Osteocyte (in vitro differentiated cells): ENCODE measurements at regions not wholly inside any gene's neighbourhood (a gene's known extent, or its start where the extent isn't known, plus 50 kb on each side); places are given as distances from the start of the nearest gene placed in this dataset.

Source experiments
- DNase-seq: peaks from one replicate; pipeline ENCODE4 v3.0.0; 2021; ENCODE audit warnings: mixed read lengths; ENCODE audit not compliant: unreplicated experiment; ENCODE audit errors: extremely low spot score
- H3K27ac Mint-ChIP-seq: one replicate; pipeline ENCODE4 v1.8.0; 2021; ENCODE audit warnings: mild to moderate bottlenecking, mixed read lengths; ENCODE audit not compliant: unreplicated experiment
- H3K27me3 Mint-ChIP-seq: one replicate; pipeline ENCODE4 v1.8.0; 2021; ENCODE audit warnings: mixed read lengths; ENCODE audit not compliant: unreplicated experiment
- H3K36me3 Mint-ChIP-seq: one replicate; pipeline ENCODE4 v1.8.0; 2021; ENCODE audit warnings: mixed read lengths; ENCODE audit not compliant: unreplicated experiment
- H3K4me1 Mint-ChIP-seq: one replicate; pipeline ENCODE4 v1.8.0; 2021; ENCODE audit warnings: mixed read lengths; ENCODE audit not compliant: unreplicated experiment
- H3K4me3 Mint-ChIP-seq: one replicate; pipeline ENCODE4 v1.8.0; 2021; ENCODE audit warnings: mild to moderate bottlenecking, moderate library complexity, mixed read lengths; ENCODE audit not compliant: unreplicated experiment
- H3K9me3 Mint-ChIP-seq: one replicate; pipeline ENCODE4 v1.8.0; 2021; ENCODE audit warnings: mixed read lengths; ENCODE audit not compliant: unreplicated experiment
- CTCF ChIP-seq: fragments of 200-600 bp; sonication (generic); IDR thresholded peaks from 2 replicates; pipeline ENCODE4 v1.5.0; 2021; ENCODE audit warnings: antibody characterized with exemption, mild to moderate bottlenecking, moderate library complexity

GRCh38 chr2:58916063-58916462 lies 674.9 kb upstream of the FANCL start:
- DNase-seq = no peak
- no peak overlapping the region for H3K4me3 Mint-ChIP-seq
- no peak for TF ChIP-seq CTCF
- H3K27me3 Mint-ChIP-seq = no peaks in the 10 kb centered on the region
- H3K36me3 Mint-ChIP-seq = no peaks in the 10 kb centered on the region
- H3K4me1 Mint-ChIP-seq = peaks cover 25% of the 10 kb centered on the region
- no peaks in the 10 kb centered on the region for H3K9me3 Mint-ChIP-seq
- no peak overlapping the region for H3K27ac Mint-ChIP-seq

GRCh38 chr2:58914733-58915505 lies 673.8 kb upstream of the FANCL start:
- DNase-seq = no peak
- no peak overlapping the region for H3K27ac Mint-ChIP-seq
- H3K36me3 Mint-ChIP-seq = no peaks in the 10 kb centered on the region
- peaks cover 21% of the 10 kb centered on the region for H3K4me1 Mint-ChIP-seq
- no peaks in the 10 kb centered on the region for H3K27me3 Mint-ChIP-seq
- no peak overlapping the region for H3K4me3 Mint-ChIP-seq
- no peaks in the 10 kb centered on the region for H3K9me3 Mint-ChIP-seq
- TF ChIP-seq CTCF = no peak

- Mint-ChIP-seq H3K27me3 (no peaks in the 10 kb centered on the region), H3K27ac (no peak overlapping the region)
- no peak for TF ChIP-seq CTCF
These were observed 672.1 kb upstream of the FANCL start for GRCh38 chr2:58913082-58913726.

GRCh38 chr2:58911877-58912276 lies 670.8 kb upstream of the FANCL start:
- DNase-seq = no peak
- no peaks in the 10 kb centered on the region for H3K36me3 Mint-ChIP-seq
- no peak overlapping the region for H3K4me3 Mint-ChIP-seq
- no peak overlapping the region for H3K27ac Mint-ChIP-seq
- H3K4me1 Mint-ChIP-seq = peaks cover 7% of the 10 kb centered on the region
- no peak for TF ChIP-seq CTCF
- H3K9me3 Mint-ChIP-seq = no peaks in the 10 kb centered on the region
- H3K27me3 Mint-ChIP-seq = no peaks in the 10 kb centered on the region

More at GRCh38 chr2:58913082-58913726, 672.1 kb upstream of the FANCL start:
- Mint-ChIP-seq H3K4me1 (peaks cover 9% of the 10 kb centered on the region), H3K4me3 (no peak overlapping the region), H3K9me3 (no peaks in the 10 kb centered on the region), H3K36me3 (no peaks in the 10 kb centered on the region)
- DNase-seq = no peak

- DNase-seq = no peak
- H3K27me3 Mint-ChIP-seq = no peaks in the 10 kb centered on the region
- H3K36me3 Mint-ChIP-seq = no peaks in the 10 kb centered on the region
- no peak for TF ChIP-seq CTCF
- H3K27ac Mint-ChIP-seq = no peak overlapping the region
- H3K4me1 Mint-ChIP-seq = peaks cover 5% of the 10 kb centered on the region
- H3K4me3 Mint-ChIP-seq = no peak overlapping the region
- no peaks in the 10 kb centered on the region for H3K9me3 Mint-ChIP-seq
These were observed 667.5 kb upstream of the FANCL start for GRCh38 chr2:58908501-58909154.
